ENCODE measurements at regions not wholly inside any gene's neighbourhood (a gene's known extent, or its start where the extent isn't known, plus 50 kb on each side); places are given as distances from the start of the nearest gene placed in this dataset.

- TF ChIP-seq ARNT (IDR thresholded peaks at IDR 0.05) (no peak), FOXK2 (IDR thresholded peaks at IDR 0.05) (no peak), CTBP1 (IDR thresholded peaks at IDR 0.05; ENCODE audit: borderline replicate concordance) (no peak), LEF1 (IDR thresholded peaks at IDR 0.05; ENCODE audit: borderline replicate concordance) (no peak), SUZ12 (IDR thresholded peaks at IDR 0.05) (no peak), NFRKB (IDR thresholded peaks at IDR 0.05) (no peak), TARDBP (IDR thresholded peaks at IDR 0.05) (no peak), ZNF384 (IDR thresholded peaks at IDR 0.05) (no peak), PKNOX1 (IDR thresholded peaks at IDR 0.05) (no peak), SP1 (IDR thresholded peaks at IDR 0.05) (no peak), L3MBTL2 (conservative IDR thresholded peaks at IDR 0.05) (no peak), BHLHE40 (IDR thresholded peaks at IDR 0.05; ENCODE audit: borderline replicate concordance) (no peak), HDGF (IDR thresholded peaks at IDR 0.05; ENCODE audit: borderline replicate concordance) (no peak), FOXM1 (IDR thresholded peaks at IDR 0.05; ENCODE audit: borderline replicate concordance) (no peak), ELF4 (IDR thresholded peaks at IDR 0.05) (no peak)
- ChIA-PET POLR2A (no interaction called here), CTCF (no interaction called here)
- DNase-seq (ENCODE audit: extremely low spot score): no peak
Observed at GRCh38 chr1:198472997-198473396, 67.5 kb downstream of the ATP6V1G3 start.

GRCh38 chr1:198472119-198472518, 68.4 kb downstream of the ATP6V1G3 start:
- TF ChIP-seq ELF4 (IDR thresholded peaks at IDR 0.05) (no peak), L3MBTL2 (conservative IDR thresholded peaks at IDR 0.05) (no peak), FOXK2 (IDR thresholded peaks at IDR 0.05) (no peak), ZNF384 (IDR thresholded peaks at IDR 0.05) (no peak), SUZ12 (IDR thresholded peaks at IDR 0.05) (no peak), TARDBP (IDR thresholded peaks at IDR 0.05) (no peak), BHLHE40 (IDR thresholded peaks at IDR 0.05; ENCODE audit: borderline replicate concordance) (no peak), CTBP1 (IDR thresholded peaks at IDR 0.05; ENCODE audit: borderline replicate concordance) (no peak), PKNOX1 (IDR thresholded peaks at IDR 0.05) (no peak), NFRKB (IDR thresholded peaks at IDR 0.05) (no peak), HDGF (IDR thresholded peaks at IDR 0.05; ENCODE audit: borderline replicate concordance) (no peak), ARNT (IDR thresholded peaks at IDR 0.05) (no peak), SP1 (IDR thresholded peaks at IDR 0.05) (no peak), FOXM1 (IDR thresholded peaks at IDR 0.05; ENCODE audit: borderline replicate concordance) (no peak), LEF1 (IDR thresholded peaks at IDR 0.05; ENCODE audit: borderline replicate concordance) (no peak)
- DNase-seq (ENCODE audit: extremely low spot score): no peak
- ChIA-PET CTCF (no interaction called here), POLR2A (no interaction called here)

- ChIA-PET POLR2A (no interaction called here), CTCF (no interaction called here)
- TF ChIP-seq FOXA1 (IDR thresholded peaks at IDR 0.05) (no peak), SUZ12 (IDR thresholded peaks at IDR 0.05) (no peak), L3MBTL2 (conservative IDR thresholded peaks at IDR 0.05) (no peak)
- no peak for DNase-seq (ENCODE audit: extremely low spot score)
Observed at GRCh38 chr1:198467907-198468306, 72.6 kb downstream of the ATP6V1G3 start.

- TF ChIP-seq NFRKB (IDR thresholded peaks at IDR 0.05): no peak
- TF ChIP-seq LEF1 (IDR thresholded peaks at IDR 0.05; ENCODE audit: borderline replicate concordance): no peak
- TF ChIP-seq PKNOX1 (IDR thresholded peaks at IDR 0.05): no peak
- no peak for TF ChIP-seq CTBP1 (IDR thresholded peaks at IDR 0.05; ENCODE audit: borderline replicate concordance)
- TF ChIP-seq BHLHE40 (IDR thresholded peaks at IDR 0.05; ENCODE audit: borderline replicate concordance): no peak
- TF ChIP-seq HDGF (IDR thresholded peaks at IDR 0.05; ENCODE audit: borderline replicate concordance): no peak
- no peak for TF ChIP-seq ELF4 (IDR thresholded peaks at IDR 0.05)
- no peak for TF ChIP-seq FOXK2 (IDR thresholded peaks at IDR 0.05)
- TF ChIP-seq ZNF384 (IDR thresholded peaks at IDR 0.05): no peak
- no peak for TF ChIP-seq L3MBTL2 (conservative IDR thresholded peaks at IDR 0.05)
- TF ChIP-seq TARDBP (IDR thresholded peaks at IDR 0.05): no peak
- TF ChIP-seq SP1 (IDR thresholded peaks at IDR 0.05): no peak
- no peak for DNase-seq (ENCODE audit: extremely low spot score)
- POLR2A ChIA-PET: no interaction called here
- CTCF ChIA-PET: no interaction called here
Observed at GRCh38 chr1:198467342-198467741, 73.1 kb downstream of the ATP6V1G3 start.

- ChIA-PET POLR2A (no interaction called here), CTCF (interaction anchor here (0.8 kb wide), 1 partner anchor 550 kb away, joined by 3 read pairs; no protein-coding TSS in a partner anchor)
- peak; percentile 34 for DNase-seq (ENCODE audit: extremely low spot score)
- TF ChIP-seq SUZ12 (IDR thresholded peaks at IDR 0.05) (no peak), HDGF (IDR thresholded peaks at IDR 0.05; ENCODE audit: borderline replicate concordance) (no peak)
Observed at GRCh38 chr1:198465201-198466144, 75.0 kb downstream of the ATP6V1G3 start.

- ChIA-PET CTCF (no interaction called here), POLR2A (no interaction called here)
- DNase-seq (ENCODE audit: extremely low spot score): no peak
- TF ChIP-seq ARNT (IDR thresholded peaks at IDR 0.05) (no peak), NFRKB (IDR thresholded peaks at IDR 0.05) (no peak), FOXA1 (IDR thresholded peaks at IDR 0.05) (no peak), TARDBP (IDR thresholded peaks at IDR 0.05) (no peak), FOXM1 (IDR thresholded peaks at IDR 0.05; ENCODE audit: borderline replicate concordance) (no peak), CTBP1 (IDR thresholded peaks at IDR 0.05; ENCODE audit: borderline replicate concordance) (no peak), HDGF (IDR thresholded peaks at IDR 0.05; ENCODE audit: borderline replicate concordance) (no peak), BHLHE40 (IDR thresholded peaks at IDR 0.05; ENCODE audit: borderline replicate concordance) (no peak), SUZ12 (IDR thresholded peaks at IDR 0.05) (no peak), L3MBTL2 (conservative IDR thresholded peaks at IDR 0.05) (no peak), ZNF384 (IDR thresholded peaks at IDR 0.05) (no peak), PKNOX1 (IDR thresholded peaks at IDR 0.05) (no peak), ELF4 (IDR thresholded peaks at IDR 0.05) (no peak), SP1 (IDR thresholded peaks at IDR 0.05) (no peak), LEF1 (IDR thresholded peaks at IDR 0.05; ENCODE audit: borderline replicate concordance) (no peak), FOXK2 (IDR thresholded peaks at IDR 0.05) (no peak)
Observed at GRCh38 chr1:198463709-198464108, 76.8 kb downstream of the ATP6V1G3 start.
